ENCODE measurements at regions not wholly inside any gene's neighbourhood (a gene's known extent, or its start where the extent isn't known, plus 50 kb on each side); places are given as distances from the start of the nearest gene placed in this dataset.

DNA sequence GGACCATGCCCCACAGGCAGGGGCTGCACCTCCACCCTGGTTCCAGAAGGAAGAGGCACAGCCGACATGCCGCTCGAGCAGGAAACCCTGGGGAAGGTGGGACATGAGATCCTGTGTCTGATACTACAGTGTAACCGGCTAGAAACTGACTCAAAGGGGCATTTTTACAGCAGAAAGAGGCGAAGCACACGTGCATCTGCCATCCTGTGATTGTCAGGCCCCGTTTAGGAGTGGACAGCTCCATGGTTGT, 62.7 kb downstream of the SIK1 start:
- H3K9me3 Mint-ChIP-seq = no peaks in the 10 kb centered on the region
- peaks cover 30% of the 10 kb centered on the region for H3K4me1 Mint-ChIP-seq
- no peak overlapping the region for H3K4me3 Mint-ChIP-seq
- DNase-seq (ENCODE audit: low spot score in 2 of 2) = no peak
- ATAC-seq = no peak
- H3K36me3 Mint-ChIP-seq = peaks cover 5% of the 10 kb centered on the region
- no peak overlapping the region for H3K27ac Mint-ChIP-seq

DNA sequence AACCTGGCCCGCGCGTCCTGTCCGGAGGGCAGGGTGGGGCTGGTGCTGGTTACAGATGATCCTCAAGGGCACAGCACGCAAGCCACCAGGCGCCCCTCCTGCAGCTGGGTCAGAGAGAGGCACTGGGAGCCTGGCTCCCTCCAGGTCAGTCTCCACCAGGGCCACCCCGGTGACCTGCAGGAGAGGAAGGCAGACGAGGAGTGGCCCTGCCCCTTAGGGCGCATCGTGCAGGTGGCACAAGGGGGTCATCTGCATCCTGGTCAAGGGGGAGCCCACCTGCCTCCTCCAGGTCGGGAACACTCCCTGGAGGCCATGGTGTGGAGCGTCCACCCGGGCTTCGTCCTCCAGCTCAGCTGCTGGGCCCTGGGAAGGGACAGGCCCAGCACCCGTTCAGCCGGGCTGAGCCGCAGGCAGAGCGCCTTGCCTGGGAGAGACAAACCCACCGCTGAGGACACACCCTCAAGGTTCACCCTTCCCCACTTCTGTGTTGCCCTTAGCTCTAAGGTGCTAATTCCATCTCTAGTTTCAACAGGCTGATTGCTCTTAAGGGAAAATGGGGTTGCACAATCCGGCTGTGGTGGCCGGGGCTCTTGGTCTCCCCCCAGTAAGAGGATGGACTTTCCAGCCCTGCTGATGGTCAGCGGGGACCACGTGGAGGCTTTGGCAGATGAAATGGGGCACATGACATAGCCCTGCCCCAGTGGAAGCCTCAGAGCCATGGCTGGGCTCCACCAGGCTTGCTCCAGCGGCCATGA, 63.2 kb downstream of the SIK1 start:
- ATAC-seq (no peak), DNase-seq (ENCODE audit: low spot score in 2 of 2) (no peak)
- peaks cover 25% of the 10 kb centered on the region for H3K4me1 Mint-ChIP-seq
- H3K4me3 Mint-ChIP-seq = no peak overlapping the region
- H3K9me3 Mint-ChIP-seq = no peaks in the 10 kb centered on the region
- H3K36me3 Mint-ChIP-seq = peaks cover 5% of the 10 kb centered on the region
- no peak overlapping the region for H3K27ac Mint-ChIP-seq

DNA sequence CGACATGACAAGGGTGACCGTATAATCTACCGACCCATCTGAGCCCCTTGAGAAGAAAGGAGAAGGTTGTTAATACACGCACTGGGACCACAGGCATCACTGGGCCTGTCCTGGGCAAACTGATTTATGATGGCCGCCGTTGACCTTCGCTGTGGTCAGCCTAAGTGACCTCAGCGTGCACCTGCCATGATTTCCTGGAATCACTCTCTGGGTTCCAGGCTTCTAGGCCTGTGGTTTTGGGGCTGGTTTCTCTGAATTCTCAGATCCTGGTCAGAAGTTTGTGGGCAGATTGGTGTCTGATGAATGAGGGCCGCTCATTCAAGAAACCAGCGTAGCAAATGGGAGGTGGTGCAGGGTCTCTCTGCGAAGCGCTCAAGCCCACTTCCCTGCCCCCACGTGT, 64.0 kb downstream of the SIK1 start:
- ATAC-seq (no peak), DNase-seq (ENCODE audit: low spot score in 2 of 2) (peak in 1 of 2 donors; percentile 53)
- H3K36me3 Mint-ChIP-seq = peaks cover 5% of the 10 kb centered on the region
- H3K9me3 Mint-ChIP-seq = no peaks in the 10 kb centered on the region
- H3K4me3 Mint-ChIP-seq = peak overlapping the region; percentile 76
- H3K27ac Mint-ChIP-seq = peak overlapping the region; percentile 90
- H3K4me1 Mint-ChIP-seq = peaks cover 25% of the 10 kb centered on the region

DNA sequence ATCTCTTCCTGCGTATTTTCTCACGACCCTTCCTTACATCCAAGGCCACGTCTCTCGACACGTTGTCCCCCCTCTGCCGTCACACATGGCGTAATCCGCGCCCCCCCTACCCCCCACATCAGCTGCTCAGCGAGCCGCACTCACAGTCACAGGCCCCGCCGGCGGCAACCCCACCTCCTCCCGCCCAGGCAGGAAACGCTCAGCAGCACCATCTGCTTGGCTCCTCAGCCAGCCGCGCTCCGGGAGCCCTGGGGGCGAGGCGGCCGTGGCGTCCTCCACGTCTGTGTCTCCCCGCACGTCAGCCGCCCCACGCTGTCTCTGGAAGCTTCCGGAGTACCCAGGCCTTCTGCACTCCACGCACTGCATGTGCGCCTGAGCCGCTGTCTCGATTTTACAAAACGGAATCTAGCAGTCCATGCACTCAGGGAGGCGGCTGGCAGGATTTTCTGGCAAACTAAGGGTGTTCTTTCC, 64.6 kb downstream of the SIK1 start:
- Mint-ChIP-seq H3K4me3 (peak overlapping the region; percentile 76), H3K4me1 (peaks cover 25% of the 10 kb centered on the region), H3K27ac (peak overlapping the region; percentile 90), H3K9me3 (no peaks in the 10 kb centered on the region), H3K36me3 (peaks cover 5% of the 10 kb centered on the region)
- ATAC-seq = peak; percentile 85
- peak; percentile 48 to 62 for DNase-seq (ENCODE audit: low spot score in 2 of 2)

DNA sequence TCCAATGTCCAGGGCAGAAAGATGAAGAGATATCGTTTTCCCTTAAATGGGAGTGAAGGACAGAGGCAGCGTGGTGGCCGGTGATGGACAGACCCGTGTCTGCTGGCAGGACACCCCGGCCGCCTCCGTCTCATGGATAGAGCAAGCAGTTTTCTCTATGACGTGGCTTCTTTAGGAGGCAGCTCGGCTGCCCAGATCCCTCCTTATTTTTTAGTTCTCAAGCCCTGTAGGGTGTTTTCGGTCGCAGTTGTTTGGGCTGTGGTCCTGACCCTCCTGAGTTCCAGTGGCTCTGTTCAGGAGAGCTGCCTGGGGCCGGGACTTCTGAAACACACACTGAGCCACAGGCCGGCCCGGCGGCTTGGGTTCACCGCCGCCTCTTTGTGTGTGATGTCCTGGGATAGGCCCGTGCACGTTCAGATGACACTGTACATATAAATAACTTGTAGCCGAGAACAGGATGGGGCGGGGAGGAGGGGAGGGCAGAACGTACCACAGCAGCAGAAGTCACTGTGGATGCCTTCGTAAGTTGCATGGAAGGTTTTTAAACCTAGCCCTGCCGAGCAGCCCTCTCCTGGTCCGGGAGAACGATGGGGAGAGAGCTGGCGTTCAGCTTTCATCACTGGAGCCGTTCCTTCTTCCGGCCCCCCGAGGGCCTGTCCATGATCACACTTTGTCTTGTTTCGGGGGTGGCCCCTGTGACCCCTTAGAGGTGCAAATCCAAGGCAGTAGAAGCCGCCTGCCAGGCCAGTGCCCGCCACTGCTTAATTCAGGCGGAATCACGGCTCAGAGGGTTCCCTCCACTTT, 65.2 kb downstream of the SIK1 start:
- H3K4me3 Mint-ChIP-seq = peak overlapping the region; percentile 76
- H3K4me1 Mint-ChIP-seq = peaks cover 25% of the 10 kb centered on the region
- H3K9me3 Mint-ChIP-seq = no peaks in the 10 kb centered on the region
- peak; percentile 67 for ATAC-seq
- peak in 1 of 2 donors; percentile 7 for DNase-seq (ENCODE audit: low spot score in 2 of 2)
- peak overlapping the region; percentile 90 for H3K27ac Mint-ChIP-seq
- peaks cover 5% of the 10 kb centered on the region for H3K36me3 Mint-ChIP-seq

DNA sequence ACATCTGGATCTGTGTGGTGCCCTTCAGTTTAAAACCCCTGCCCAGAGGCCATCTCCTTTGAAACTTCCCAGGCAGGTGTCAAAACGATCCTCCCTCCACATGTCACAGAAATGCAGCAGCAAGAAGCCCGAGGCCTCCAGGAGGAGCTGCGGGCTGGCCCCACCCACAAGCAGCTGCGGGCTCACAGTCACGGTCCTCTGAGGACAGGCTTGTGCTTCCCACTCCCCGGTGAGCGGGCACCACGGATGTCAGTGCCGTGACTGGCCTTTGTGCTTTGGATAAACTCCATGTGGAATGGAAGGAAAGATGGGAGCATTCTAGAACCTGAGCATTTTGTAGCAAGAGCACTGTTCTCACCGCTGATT, 65.8 kb downstream of the SIK1 start:
- no peak for ATAC-seq
- no peaks in the 10 kb centered on the region for H3K9me3 Mint-ChIP-seq
- peak overlapping the region; percentile 90 for H3K27ac Mint-ChIP-seq
- peak overlapping the region; percentile 76 for H3K4me3 Mint-ChIP-seq
- H3K4me1 Mint-ChIP-seq = peaks cover 25% of the 10 kb centered on the region
- peaks cover 5% of the 10 kb centered on the region for H3K36me3 Mint-ChIP-seq
- DNase-seq (ENCODE audit: low spot score in 2 of 2) = no peak

DNA sequence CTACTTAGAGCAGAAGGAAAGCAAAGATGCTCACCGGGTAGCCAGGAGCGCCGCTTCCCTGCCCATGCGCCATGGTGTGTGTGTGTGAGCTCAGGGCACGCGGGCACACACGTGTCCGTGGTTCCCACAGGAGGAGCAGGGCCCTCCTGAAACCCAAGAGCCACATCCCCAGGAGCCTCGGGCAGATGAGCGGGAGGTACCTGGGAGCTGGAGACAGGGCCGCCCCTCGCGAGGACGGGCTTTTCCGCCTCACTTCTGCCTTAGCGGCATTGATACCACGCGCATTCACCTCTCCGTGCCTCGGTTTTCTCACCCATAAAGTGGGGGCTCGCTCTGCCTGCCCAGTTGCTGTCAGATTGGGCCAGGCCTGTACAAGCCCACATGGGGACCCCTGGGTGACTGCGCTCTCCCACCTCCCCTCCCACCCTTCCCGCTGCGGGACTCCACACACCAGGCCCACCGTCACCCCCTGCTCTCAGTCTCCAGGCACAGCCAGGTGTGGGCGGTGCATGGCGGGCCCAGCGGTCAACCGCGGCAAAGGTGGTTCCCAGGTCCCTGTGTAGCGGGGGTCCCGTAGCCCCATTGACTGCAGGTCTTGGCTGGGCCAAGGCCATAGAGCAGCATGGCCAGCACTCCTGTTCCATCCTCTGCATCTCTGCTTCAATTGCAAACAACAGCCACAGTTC, 66.3 kb downstream of the SIK1 start:
- Mint-ChIP-seq H3K4me3 (peak overlapping the region; percentile 76), H3K9me3 (no peaks in the 10 kb centered on the region), H3K36me3 (peaks cover 5% of the 10 kb centered on the region), H3K4me1 (peaks cover 25% of the 10 kb centered on the region), H3K27ac (peak overlapping the region; percentile 90)
- DNase-seq (ENCODE audit: low spot score in 2 of 2) (no peak), ATAC-seq (no peak)

DNA sequence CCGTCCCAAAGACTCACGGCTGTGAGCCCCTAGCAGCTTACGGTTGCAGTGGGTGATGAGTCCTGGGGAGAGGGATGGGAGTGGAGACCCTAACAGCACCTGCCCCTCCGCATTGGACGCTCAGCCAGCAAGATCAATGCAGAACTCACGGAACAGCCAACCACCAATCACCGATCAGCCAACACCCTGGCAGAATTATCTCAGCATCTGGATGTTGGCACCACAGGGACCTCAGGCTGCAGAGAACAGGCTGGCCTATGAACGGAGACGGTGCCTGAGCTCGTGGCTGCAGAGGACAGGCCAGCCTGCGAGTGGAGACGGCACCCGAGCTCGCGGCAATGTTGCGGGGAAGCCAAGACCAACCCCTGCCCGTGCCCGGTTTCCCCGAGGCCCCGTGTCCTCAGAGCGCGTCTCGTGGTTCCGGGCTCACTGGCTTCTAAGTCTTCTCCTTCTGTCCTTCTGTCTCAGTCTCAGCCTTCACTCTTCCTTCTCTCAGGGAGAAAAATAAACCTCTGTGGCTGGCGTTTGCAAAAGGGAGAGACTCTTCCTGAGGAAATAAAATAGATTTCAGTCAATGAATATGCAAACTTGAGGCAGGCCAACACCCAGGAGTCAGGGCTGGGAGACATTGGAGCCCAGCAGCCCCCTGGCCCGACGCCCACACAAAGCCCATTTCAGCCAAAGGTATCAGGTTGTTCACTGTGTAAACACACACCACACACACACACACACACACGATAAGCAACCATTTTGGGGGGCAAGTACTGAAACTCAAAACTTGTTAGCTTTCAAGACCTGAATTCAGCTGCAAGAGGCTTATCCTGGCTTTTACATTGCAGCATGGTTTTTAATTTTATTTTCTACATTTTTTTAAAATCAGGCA, 67.8 kb downstream of the SIK1 start:
- H3K27ac Mint-ChIP-seq = no peak overlapping the region
- ATAC-seq (no peak), DNase-seq (ENCODE audit: low spot score in 2 of 2) (no peak)
- peaks cover 5% of the 10 kb centered on the region for H3K36me3 Mint-ChIP-seq
- no peak overlapping the region for H3K4me3 Mint-ChIP-seq
- peaks cover 25% of the 10 kb centered on the region for H3K4me1 Mint-ChIP-seq
- no peaks in the 10 kb centered on the region for H3K9me3 Mint-ChIP-seq

DNA sequence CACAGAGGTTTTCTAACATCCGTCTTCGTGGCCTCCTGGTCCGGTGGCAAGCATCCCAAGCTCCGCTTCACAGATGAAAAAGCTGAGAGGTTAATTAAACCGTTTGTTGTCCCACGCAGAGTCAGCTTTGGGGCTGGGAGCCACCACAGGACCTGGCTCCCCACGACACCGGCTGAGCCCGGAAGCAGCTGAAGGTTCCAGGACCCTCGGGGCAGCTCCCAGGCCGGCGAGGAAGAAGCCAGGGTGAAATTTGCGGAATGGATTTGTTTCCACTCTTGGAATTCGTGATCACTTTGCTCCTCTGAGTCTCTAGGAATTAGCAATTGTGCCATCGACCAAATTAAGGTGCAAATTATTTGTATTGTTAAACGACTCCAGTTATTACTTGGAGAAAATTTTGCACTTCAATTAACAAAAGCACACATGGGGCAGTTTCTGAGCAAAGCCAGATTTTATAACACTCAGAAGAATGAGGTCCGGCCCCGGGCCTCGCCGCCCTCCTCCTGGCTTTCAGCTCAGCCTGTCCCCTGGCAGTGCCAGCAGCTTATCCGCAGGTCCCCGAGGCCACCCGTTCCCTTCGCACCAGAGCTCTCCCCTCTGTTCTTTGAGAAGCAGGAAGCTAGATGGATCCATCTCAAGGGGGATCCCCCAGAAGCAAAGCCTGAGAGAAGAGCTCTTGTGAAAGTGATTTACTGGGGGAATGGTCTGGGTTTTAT, 69.1 kb downstream of the SIK1 start:
- ATAC-seq (no peak), DNase-seq (ENCODE audit: low spot score in 2 of 2) (no peak)
- peaks cover 25% of the 10 kb centered on the region for H3K4me1 Mint-ChIP-seq
- no peaks in the 10 kb centered on the region for H3K9me3 Mint-ChIP-seq
- H3K36me3 Mint-ChIP-seq = peaks cover 5% of the 10 kb centered on the region
- no peak overlapping the region for H3K4me3 Mint-ChIP-seq
- no peak overlapping the region for H3K27ac Mint-ChIP-seq

DNA sequence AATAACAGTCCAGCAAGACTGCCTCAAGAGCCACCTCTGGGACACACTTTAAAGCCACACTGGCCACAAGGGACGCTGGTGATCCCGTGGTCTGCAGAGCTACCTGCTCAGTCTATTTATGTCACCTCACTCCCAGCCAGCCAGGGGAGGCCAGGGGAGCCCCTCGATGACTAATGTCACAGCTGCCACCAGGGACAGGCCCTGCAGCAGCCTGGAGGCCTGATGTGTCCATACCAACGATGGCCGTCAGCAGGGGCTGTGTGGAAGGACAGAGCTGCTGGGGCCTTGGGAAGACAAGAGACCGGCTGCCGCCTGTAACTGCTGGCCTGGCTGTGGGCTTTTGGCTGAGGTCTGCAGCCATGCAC, 71.0 kb downstream of the SIK1 start:
- Mint-ChIP-seq H3K4me1 (peaks cover 7% of the 10 kb centered on the region), H3K36me3 (no peaks in the 10 kb centered on the region), H3K9me3 (no peaks in the 10 kb centered on the region), H3K4me3 (no peak overlapping the region), H3K27ac (peak overlapping the region; percentile 58)
- ATAC-seq (peak; percentile 58), DNase-seq (ENCODE audit: low spot score in 2 of 2) (no peak)

DNA sequence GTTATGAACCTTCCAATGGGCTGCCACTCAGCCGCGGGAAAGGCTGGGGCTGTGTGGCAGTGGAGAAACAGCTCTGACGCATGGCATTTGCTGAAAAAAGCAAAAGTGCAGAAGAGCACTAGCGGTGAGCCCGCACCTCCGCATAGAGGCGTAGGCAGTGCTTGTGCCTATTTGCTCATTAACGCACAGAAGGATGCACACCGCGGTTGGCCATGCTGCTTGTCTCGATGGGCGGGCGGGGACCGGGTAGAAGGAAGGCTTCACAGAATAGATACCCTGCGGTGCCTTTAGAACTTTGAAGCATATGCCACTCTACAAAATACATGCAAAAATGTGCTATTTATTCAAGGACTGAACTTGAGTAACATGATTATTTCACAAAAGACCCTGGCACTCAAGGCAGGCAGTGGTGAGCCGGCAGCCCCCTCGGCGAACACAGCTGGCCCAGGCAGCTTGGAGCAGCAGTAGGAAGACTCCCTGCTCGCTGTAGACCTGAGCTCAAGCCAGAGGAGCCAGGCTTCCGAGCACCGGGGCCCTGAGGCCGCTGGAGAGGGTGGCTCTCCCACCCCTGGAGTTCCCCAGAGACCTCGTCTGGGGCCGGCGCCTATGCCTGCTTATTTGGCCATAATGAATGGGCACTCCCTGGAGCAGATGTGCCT, 71.5 kb downstream of the SIK1 start:
- ATAC-seq = no peak
- peaks cover 6% of the 10 kb centered on the region for H3K4me1 Mint-ChIP-seq
- H3K27ac Mint-ChIP-seq = no peak overlapping the region
- DNase-seq (ENCODE audit: low spot score in 2 of 2) = no peak
- no peak overlapping the region for H3K4me3 Mint-ChIP-seq
- no peaks in the 10 kb centered on the region for H3K9me3 Mint-ChIP-seq
- no peaks in the 10 kb centered on the region for H3K36me3 Mint-ChIP-seq

DNA sequence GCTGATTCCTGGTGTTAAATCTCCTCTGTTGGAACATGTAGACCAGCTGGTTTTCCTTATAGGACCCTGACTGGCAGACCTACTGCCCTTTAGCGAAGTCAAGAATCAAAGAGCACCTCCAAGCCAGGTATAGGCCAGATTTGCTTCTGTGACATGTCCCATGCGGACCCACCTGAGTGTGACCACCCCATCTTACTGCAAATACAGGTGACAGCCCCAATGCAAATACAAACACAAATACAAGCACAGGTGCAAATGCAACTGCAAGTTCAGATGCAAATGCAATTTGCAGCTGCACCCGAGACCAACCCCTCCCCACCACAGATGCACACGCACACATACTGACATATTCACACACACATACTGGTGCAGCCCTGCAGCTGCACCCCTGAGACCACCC, 72.3 kb downstream of the SIK1 start:
- ATAC-seq = no peak
- H3K9me3 Mint-ChIP-seq = no peaks in the 10 kb centered on the region
- H3K27ac Mint-ChIP-seq = no peak overlapping the region
- DNase-seq (ENCODE audit: low spot score in 2 of 2) = no peak
- peaks cover 6% of the 10 kb centered on the region for H3K4me1 Mint-ChIP-seq
- H3K4me3 Mint-ChIP-seq = no peak overlapping the region
- no peaks in the 10 kb centered on the region for H3K36me3 Mint-ChIP-seq

DNA sequence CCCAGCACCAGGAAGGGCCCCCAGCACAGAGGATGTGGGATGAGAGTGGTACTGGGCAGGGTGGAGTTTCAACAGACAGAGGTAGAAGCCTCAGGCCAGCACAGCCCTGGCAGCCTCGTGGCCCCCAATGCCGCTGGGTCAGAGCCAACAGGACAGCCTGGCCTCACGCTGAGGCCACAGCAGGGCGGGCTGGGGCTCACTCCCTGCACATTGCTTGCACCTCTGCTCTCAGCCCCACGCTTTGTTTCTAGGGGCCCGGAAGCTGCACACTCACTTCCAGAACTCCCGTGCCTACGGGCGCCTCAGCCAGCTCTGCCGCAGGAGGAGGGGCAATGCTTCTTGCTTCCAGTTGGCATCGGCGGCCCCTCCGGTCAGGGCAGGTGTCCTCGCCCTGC, 72.9 kb downstream of the SIK1 start:
- H3K36me3 Mint-ChIP-seq = no peaks in the 10 kb centered on the region
- no peak for ATAC-seq
- H3K4me3 Mint-ChIP-seq = no peak overlapping the region
- peak overlapping the region; percentile 40 for H3K27ac Mint-ChIP-seq
- no peaks in the 10 kb centered on the region for H3K9me3 Mint-ChIP-seq
- peaks cover 6% of the 10 kb centered on the region for H3K4me1 Mint-ChIP-seq
- no peak for DNase-seq (ENCODE audit: low spot score in 2 of 2)

Data from stimulated activated effector memory CD8-positive, alpha-beta T cell treated with anti-CD3 and anti-CD28 coated beads, Interleukin-12 subunit alpha, Interleukin-12 subunit beta, amount 100 ng/mL, for 72 hours (primary cell).